ENCODE measurements at regions not wholly inside any gene's neighbourhood (a gene's known extent, or its start where the extent isn't known, plus 50 kb on each side); places are given as distances from the start of the nearest gene placed in this dataset.

- Histone ChIP-seq H4K20me1 (replicated peaks in 1 of 2; ENCODE audit: control insufficient read depth in 1 of 2, insufficient read depth in 2 of 2, low read length in 2 of 2) (no peaks in the 10 kb centered on the region), H3K27ac (ENCODE audit: low read depth, low read length) (no peak overlapping the region)
These were observed 206.8 kb downstream of the LYPLAL1 start for GRCh38 chr1:219380463-219380862.

More at GRCh38 chr1:219380463-219380862, 206.8 kb downstream of the LYPLAL1 start:
- TF ChIP-seq ZNF274 (IDR thresholded peaks at IDR 0.05; ENCODE audit: borderline replicate concordance, extremely low read depth, low read length) (no peak), TBP (IDR thresholded peaks at IDR 0.05; ENCODE audit: low read depth, low read length) (no peak), SP1 (IDR thresholded peaks at IDR 0.05; ENCODE audit: low read depth, low read length) (no peak), CTBP2 (IDR thresholded peaks at IDR 0.05; ENCODE audit: borderline replicate concordance, insufficient read depth, insufficient read length, low read length) (no peak), BACH1 (IDR thresholded peaks at IDR 0.05; ENCODE audit: low read length) (no peak), SP2 (IDR thresholded peaks at IDR 0.05; ENCODE audit: low read length) (no peak), EGR1 (IDR thresholded peaks at IDR 0.05; ENCODE audit: borderline replicate concordance, low read depth, low read length) (no peak), GABPA (IDR thresholded peaks at IDR 0.05; ENCODE audit: borderline replicate concordance, insufficient read depth, low read length) (no peak), ATF3 (IDR thresholded peaks at IDR 0.05; ENCODE audit: insufficient read depth, low read depth, low read length) (no peak), EP300 (IDR thresholded peaks at IDR 0.05; ENCODE audit: borderline replicate concordance in 1 of 2, low read depth in 2 of 2, low read length in 2 of 2) (no peak), RFX5 (IDR thresholded peaks at IDR 0.05; ENCODE audit: borderline replicate concordance, low read depth, low read length) (no peak), TAF1 (IDR thresholded peaks at IDR 0.05; ENCODE audit: low read depth, low read length) (no peak)
- TF ChIP-seq, protein P1, sequence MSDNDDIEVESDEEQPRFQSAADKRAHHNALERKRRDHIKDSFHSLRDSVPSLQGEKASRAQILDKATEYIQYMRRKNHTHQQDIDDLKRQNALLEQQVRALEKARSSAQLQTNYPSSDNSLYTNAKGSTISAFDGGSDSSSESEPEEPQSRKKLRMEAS (IDR thresholded peaks at IDR 0.05) = no peak
- no peak overlapping the region for H4K91ac ChIP-seq (replicated peaks; ENCODE audit: insufficient read length, low read length)
- no peak overlapping the region for H2BK12ac ChIP-seq (ENCODE audit: low read depth, low read length)
- ChIA-PET POLR2A (ENCODE audit: partially characterized antibody) (no interaction called here), CTCF (ENCODE audit: partially characterized antibody) (interaction anchor here (0.6 to 0.7 kb wide), 2 partner anchors 48 to 941 kb away, joined by 3 read pairs; no protein-coding TSS in a partner anchor)
- no peak overlapping the region for H3K4me2 ChIP-seq (ENCODE audit: insufficient read depth in 1 of 2, low read depth in 2 of 2, low read length in 2 of 2)
- no peak overlapping the region for H4K8ac ChIP-seq (ENCODE audit: extremely low read depth, insufficient read depth, low read length)
- FAIRE-seq = no peak
- H2AK5ac ChIP-seq (ENCODE audit: low read depth, low read length) = no peak overlapping the region; the same call in 1 of the 2 replicates
- no peak overlapping the region for H2BK120ac ChIP-seq (replicated peaks; ENCODE audit: low read depth, low read length)
- no peak overlapping the region for H2BK15ac ChIP-seq (ENCODE audit: low read length)
- no peaks in the 10 kb centered on the region for H3K79me1 ChIP-seq (ENCODE audit: low read depth, low read length)
- no peaks in the 10 kb centered on the region for H3K27me3 ChIP-seq (replicated peaks in 1 of 4; ENCODE audit: control insufficient read depth in 3 of 4, extremely low read depth in 1 of 4, insufficient read depth in 3 of 4, low read length in 3 of 4)
- H3K9ac ChIP-seq (replicated peaks in 1 of 4; ENCODE audit: extremely low read depth in 1 of 4, low read depth in 3 of 4, low read length in 3 of 4) = no peak overlapping the region
- H2BK5ac ChIP-seq (ENCODE audit: low read depth, low read length) = no peak overlapping the region
- no peak overlapping the region for H2AFZ ChIP-seq (ENCODE audit: low read length)
- no peak overlapping the region for H4K5ac ChIP-seq (ENCODE audit: insufficient read length, low read depth, low read length)
- H3K36me3 ChIP-seq (ENCODE audit: control insufficient read depth in 2 of 4, insufficient read depth in 4 of 4, low read length in 3 of 4) = no peaks in the 10 kb centered on the region
- no peaks in the 10 kb centered on the region for H3K9me3 ChIP-seq (ENCODE audit: insufficient read depth in 2 of 2, low read depth in 1 of 2, low read length in 1 of 2)
- no peak overlapping the region for H3K4ac ChIP-seq (replicated peaks; ENCODE audit: insufficient read length, low read depth, low read length)
- H3K56ac ChIP-seq (replicated peaks; ENCODE audit: insufficient read length, low read depth, low read length) = no peak overlapping the region
- no peaks in the 10 kb centered on the region for H3K23me2 ChIP-seq (ENCODE audit: low read depth, low read length)
- no peaks in the 10 kb centered on the region for H3K4me1 ChIP-seq (replicated peaks in 1 of 4; ENCODE audit: control insufficient read depth in 3 of 4, insufficient read depth in 4 of 4, low read length in 3 of 4)
- DNase-seq (ENCODE audit: low read depth in 1 of 2, low spot score in 2 of 2) = no peak
- H3K4me3 ChIP-seq (ENCODE audit: extremely low read depth in 1 of 4, insufficient read depth in 2 of 4, low read depth in 3 of 4, low read length in 4 of 4) = no peak overlapping the region
- H2BK20ac ChIP-seq (ENCODE audit: low read length) = no peak overlapping the region
- WGBS, 2 experiments (ENCODE audit: extremely low coverage in 1 of 2, insufficient coverage in 1 of 2, insufficient read length in 1 of 2, insufficient replicate concordance in 2 of 2, low coverage in 1 of 2, low lambda C conversion rate in 2 of 2, missing lambda C conversion rate in 1 of 2) = 93% methylated on average over 5 of the region's 5 CpGs; no CpG with 5 or more reads in 1 of the 2 experiments
- H3K23ac ChIP-seq (ENCODE audit: insufficient read length) = no peak overlapping the region
- no peak overlapping the region for H3K18ac ChIP-seq (ENCODE audit: extremely low read depth, low read length)
- no peak overlapping the region for H3K14ac ChIP-seq (ENCODE audit: insufficient read length)
- H3K79me2 ChIP-seq (ENCODE audit: control insufficient read depth in 1 of 2, insufficient read depth in 2 of 2, low read length in 2 of 2) = no peaks in the 10 kb centered on the region
